Type B pancreatic cell (in vitro differentiated cells): ENCODE measurements at regions not wholly inside any gene's neighbourhood (a gene's known extent, or its start where the extent isn't known, plus 50 kb on each side); places are given as distances from the start of the nearest gene placed in this dataset.

ENCODE experiments used
- DNase-seq: peaks from one replicate; pipeline ENCODE4 v3.0.0; 2021; ENCODE audit warnings: mixed read lengths; ENCODE audit not compliant: unreplicated experiment; ENCODE audit errors: extremely low spot score
- H3K27ac Mint-ChIP-seq: 2 replicates; pipeline ENCODE4 v1.8.0; 2021; ENCODE audit warnings: mild to moderate bottlenecking, mixed read lengths
- H3K27me3 Mint-ChIP-seq: 2 replicates; pipeline ENCODE4 v1.8.0; 2021; ENCODE audit warnings: mixed read lengths
- H3K36me3 Mint-ChIP-seq: 2 replicates; pipeline ENCODE4 v1.8.0; 2021; ENCODE audit warnings: mixed read lengths
- H3K4me1 Mint-ChIP-seq: one replicate; pipeline ENCODE4 v1.8.0; 2021; ENCODE audit warnings: mixed read lengths; ENCODE audit not compliant: unreplicated experiment
- H3K4me3 Mint-ChIP-seq: 2 replicates; pipeline ENCODE4 v1.8.0; 2021; ENCODE audit warnings: mild to moderate bottlenecking, mixed read lengths
- H3K9me3 Mint-ChIP-seq: 2 replicates; pipeline ENCODE4 v1.8.0; 2021; ENCODE audit warnings: mixed read lengths
- CTCF ChIP-seq: fragments of 200-600 bp; sonication (generic); conservative IDR thresholded peaks from 2 replicates; pipeline ENCODE4 v1.5.0; 2021; ENCODE audit warnings: antibody characterized with exemption, mild to moderate bottlenecking

GRCh38 chr2:155176345-155176744 lies 477.9 kb downstream of the KCNJ3 start:
- DNase-seq, result no peak
- no peaks in the 10 kb centered on the region for H3K9me3 Mint-ChIP-seq
- no peaks in the 10 kb centered on the region for H3K4me1 Mint-ChIP-seq
- H3K27ac Mint-ChIP-seq, result no peak overlapping the region
- H3K4me3 Mint-ChIP-seq, result no peak overlapping the region
- no peaks in the 10 kb centered on the region for H3K36me3 Mint-ChIP-seq
- TF ChIP-seq CTCF, result no peak
- H3K27me3 Mint-ChIP-seq, result no peaks in the 10 kb centered on the region

GRCh38 chr2:155169317-155169716 lies 470.8 kb downstream of the KCNJ3 start:
- DNase-seq, result no peak
- Mint-ChIP-seq H3K4me1 (no peaks in the 10 kb centered on the region), H3K36me3 (no peaks in the 10 kb centered on the region), H3K27ac (no peak overlapping the region), H3K9me3 (no peaks in the 10 kb centered on the region), H3K27me3 (no peaks in the 10 kb centered on the region), H3K4me3 (no peak overlapping the region)
- no peak for TF ChIP-seq CTCF

- Mint-ChIP-seq H3K4me3 (no peak overlapping the region), H3K27ac (no peak overlapping the region), H3K9me3 (no peaks in the 10 kb centered on the region), H3K36me3 (no peaks in the 10 kb centered on the region), H3K27me3 (no peaks in the 10 kb centered on the region), H3K4me1 (no peaks in the 10 kb centered on the region)
- DNase-seq, result no peak
- no peak for TF ChIP-seq CTCF
Observed at GRCh38 chr2:155162494-155162893, 464.0 kb downstream of the KCNJ3 start.

- Mint-ChIP-seq H3K27ac (no peak overlapping the region), H3K4me1 (no peaks in the 10 kb centered on the region), H3K4me3 (no peak overlapping the region), H3K27me3 (no peaks in the 10 kb centered on the region), H3K36me3 (no peaks in the 10 kb centered on the region), H3K9me3 (no peaks in the 10 kb centered on the region)
- TF ChIP-seq CTCF, result no peak
- DNase-seq, result no peak
Observed at GRCh38 chr2:155161314-155161713, 462.8 kb downstream of the KCNJ3 start.

GRCh38 chr2:155157711-155158110 lies 459.2 kb downstream of the KCNJ3 start:
- Mint-ChIP-seq H3K4me1 (peaks cover 7% of the 10 kb centered on the region), H3K27ac (no peak overlapping the region), H3K9me3 (peaks cover 4% of the 10 kb centered on the region), H3K27me3 (no peaks in the 10 kb centered on the region), H3K36me3 (no peaks in the 10 kb centered on the region), H3K4me3 (no peak overlapping the region)
- no peak for DNase-seq
- TF ChIP-seq CTCF, result no peak

- H3K9me3 Mint-ChIP-seq, result peaks cover 4% of the 10 kb centered on the region
Observed at GRCh38 chr2:155157065-155157464, 458.6 kb downstream of the KCNJ3 start.

More at GRCh38 chr2:155157065-155157464, 458.6 kb downstream of the KCNJ3 start:
- peaks cover 7% of the 10 kb centered on the region for H3K4me1 Mint-ChIP-seq
- H3K27ac Mint-ChIP-seq, result no peak overlapping the region
- no peak overlapping the region for H3K4me3 Mint-ChIP-seq
- no peak for TF ChIP-seq CTCF
- DNase-seq, result no peak
- no peaks in the 10 kb centered on the region for H3K27me3 Mint-ChIP-seq
- H3K36me3 Mint-ChIP-seq, result no peaks in the 10 kb centered on the region
